Gastrocnemius medialis (tissue), 4 donors: ENCODE measurements at regions not wholly inside any gene's neighbourhood (a gene's known extent, or its start where the extent isn't known, plus 50 kb on each side); places are given as distances from the start of the nearest gene placed in this dataset.

Experiments used
- ATAC-seq, 2 donors: fragments of 150-250 bp; one replicate each; pipeline ENCODE4 v1.9.1; 2016
- DNase-seq, 2 donors: peaks; one replicate each; pipeline ENCODE4 v3.0.0-alpha.2; 2019
- H3K27ac ChIP-seq, 4 donors: fragments of 200-600 bp; sonication (generic); 1 replicate in 1 of 4; 2 replicates in 3 of 4; pipeline ENCODE4 v1.5.1; 2016 to 2018; ENCODE audit warnings: mild to moderate bottlenecking in 2 of 4, moderate library complexity in 1 of 4
- H3K27me3 ChIP-seq, 3 donors: fragments of 200-600 bp; sonication (generic) in 2 of 3; 1 replicate in 1 of 3; 2 replicates in 2 of 3; pipeline versions ENCODE4 v1.5.1 to v1.6.0; 2016 to 2019; ENCODE audit warnings: mild to moderate bottlenecking in 1 of 3, moderate library complexity in 1 of 3
- H3K36me3 ChIP-seq, 2 donors: fragments of 200-600 bp; sonication (generic) in 1 of 2; one replicate each; pipeline ENCODE4 v1.5.1; 2017 to 2018
- H3K4me1 ChIP-seq, 2 donors: fragments of 200-600 bp; sonication (generic) in 1 of 2; one replicate each; pipeline ENCODE4 v1.5.1; 2016 to 2017; ENCODE audit warnings: mild to moderate bottlenecking in 2 of 2
- H3K4me3 ChIP-seq, 4 donors: fragments of 200-600 bp; sonication (generic) in 3 of 4; 1 replicate in 1 of 4; 2 replicates in 3 of 4; pipeline ENCODE4 v1.5.1; 2016 to 2019; ENCODE audit warnings: mild to moderate bottlenecking in 2 of 4
- H3K9me3 ChIP-seq, 3 donors: fragments of 200-600 bp; sonication (generic) in 2 of 3; 1 replicate in 1 of 3; 2 replicates in 2 of 3; pipeline ENCODE4 v1.5.1; 2016 to 2019
- CTCF ChIP-seq, 5 experiments: fragments of 450-650 bp in 3 of 5; fragments of 200-600 bp in 2 of 5; sonication (generic) in 2 of 5; IDR thresholded peaks in 4 of 5; conservative IDR thresholded peaks in 1 of 5; 1 replicate in 4 of 5; 2 replicates in 1 of 5; pipeline ENCODE4 v1.5.1; 2016 to 2019; ENCODE audit warnings: antibody characterized with exemption in 5 of 5, mild to moderate bottlenecking in 3 of 5, moderate library complexity in 3 of 5
- POLR2A ChIP-seq, 2 donors: fragments of 450-650 bp; IDR thresholded peaks; one replicate each; pipeline ENCODE4 v1.6.1; 2017; ENCODE audit warnings: antibody characterized with exemption in 2 of 2, mild to moderate bottlenecking in 2 of 2, moderate library complexity in 2 of 2
- in situ Hi-C, 4 donors: fragments of 200-750 bp; cut with MboI; loops; one replicate each; pipeline versions ENCODE4 v1.15.0 to v1.8.0; 2017; ENCODE audit warnings: low sequenced_read_pairs in 4 of 4
- intact Hi-C: fragments of 100-400 bp; cut with DNase I; formaldehyde crosslinking; loops from one replicate; pipeline ENCODE4 v1.15.1; 2023; ENCODE audit warnings: low total_unique reads

GRCh38 chr1:72777918-72778317 is 495.6 kb upstream of the NEGR1 start:
- no peaks in the 10 kb centered on the region for H3K27me3 ChIP-seq
- no peak overlapping the region for H3K27ac ChIP-seq
- in situ Hi-C loops: no loop called here
- TF ChIP-seq POLR2A (IDR thresholded peaks at IDR 0.05) (no peak), CTCF (IDR thresholded peaks at IDR 0.05 in 4 of 5, conservative IDR thresholded peaks at IDR 0.05 in 1 of 5) (no peak)
- DNase-seq (no peak), ATAC-seq (no peak)
- H3K36me3 ChIP-seq: no peaks in the 10 kb centered on the region
- no peak overlapping the region for H3K4me3 ChIP-seq
- no peaks in the 10 kb centered on the region for H3K9me3 ChIP-seq
- intact Hi-C loops: no loop called here
- no peaks in the 10 kb centered on the region for H3K4me1 ChIP-seq

- no peak for ATAC-seq
- intact Hi-C loops (no loop called here), in situ Hi-C loops (no loop called here)
- H3K4me1 ChIP-seq: no peaks in the 10 kb centered on the region
- no peak for TF ChIP-seq POLR2A (IDR thresholded peaks at IDR 0.05)
- no peaks in the 10 kb centered on the region for H3K27me3 ChIP-seq
- DNase-seq: no peak
- H3K9me3 ChIP-seq: no peaks in the 10 kb centered on the region
- no peaks in the 10 kb centered on the region for H3K36me3 ChIP-seq
- H3K4me3 ChIP-seq: no peak overlapping the region
- no peak overlapping the region for H3K27ac ChIP-seq
Measured at GRCh38 chr1:72763481-72763880, 481.1 kb upstream of the NEGR1 start.

GRCh38 chr1:72759486-72759885 is 477.1 kb upstream of the NEGR1 start:
- Histone ChIP-seq H3K4me3 (no peak overlapping the region), H3K27me3 (no peaks in the 10 kb centered on the region), H3K9me3 (no peaks in the 10 kb centered on the region), H3K36me3 (no peaks in the 10 kb centered on the region), H3K27ac (no peak overlapping the region), H3K4me1 (no peaks in the 10 kb centered on the region)
- intact Hi-C loops: no loop called here
- DNase-seq (no peak), ATAC-seq (no peak)
- in situ Hi-C loops: no loop called here
- TF ChIP-seq POLR2A (IDR thresholded peaks at IDR 0.05): no peak
- no peak for TF ChIP-seq CTCF (IDR thresholded peaks at IDR 0.05 in 4 of 5, conservative IDR thresholded peaks at IDR 0.05 in 1 of 5)

- ATAC-seq: no peak
- no peak for DNase-seq
- TF ChIP-seq CTCF (IDR thresholded peaks at IDR 0.05 in 4 of 5, conservative IDR thresholded peaks at IDR 0.05 in 1 of 5) (no peak), POLR2A (IDR thresholded peaks at IDR 0.05) (no peak)
- no peaks in the 10 kb centered on the region for H3K4me1 ChIP-seq
- in situ Hi-C loops (no loop called here), intact Hi-C loops (no loop called here)
- no peaks in the 10 kb centered on the region for H3K27me3 ChIP-seq
- no peak overlapping the region for H3K27ac ChIP-seq
- H3K9me3 ChIP-seq: no peaks in the 10 kb centered on the region
- no peak overlapping the region for H3K4me3 ChIP-seq
- H3K36me3 ChIP-seq: no peaks in the 10 kb centered on the region
Measured at GRCh38 chr1:72757843-72758242, 475.5 kb upstream of the NEGR1 start.

GRCh38 chr1:72745413-72745812 is 463.1 kb upstream of the NEGR1 start:
- intact Hi-C loops (no loop called here), in situ Hi-C loops (no loop called here)
- no peaks in the 10 kb centered on the region for H3K4me1 ChIP-seq
- H3K27ac ChIP-seq: no peak overlapping the region
- no peak for DNase-seq
- H3K27me3 ChIP-seq: no peaks in the 10 kb centered on the region
- ATAC-seq: no peak
- no peak overlapping the region for H3K4me3 ChIP-seq
- TF ChIP-seq CTCF (IDR thresholded peaks at IDR 0.05 in 4 of 5, conservative IDR thresholded peaks at IDR 0.05 in 1 of 5) (no peak), POLR2A (IDR thresholded peaks at IDR 0.05) (no peak)
- no peaks in the 10 kb centered on the region for H3K9me3 ChIP-seq
- H3K36me3 ChIP-seq: no peaks in the 10 kb centered on the region
